ENCODE measurements at regions not wholly inside any gene's neighbourhood (a gene's known extent, or its start where the extent isn't known, plus 50 kb on each side); places are given as distances from the start of the nearest gene placed in this dataset.

GRCh38 chr10:60454336-60454735, 64.7 kb upstream of the ANK3 start:
- no peak for DNase-seq
- Mint-ChIP-seq H3K9me3 (no peaks in the 10 kb centered on the region), H3K27ac (no peak overlapping the region), H3K27me3 (no peaks in the 10 kb centered on the region), H3K4me3 (no peak overlapping the region), H3K36me3 (ENCODE audit: low read depth) (no peaks in the 10 kb centered on the region), H3K4me1 (no peaks in the 10 kb centered on the region)
- ChIA-PET CTCF (no interaction called here), POLR2A (no interaction called here)

GRCh38 chr10:60453036-60453435, 63.4 kb upstream of the ANK3 start:
- Mint-ChIP-seq H3K4me1 (no peaks in the 10 kb centered on the region), H3K27me3 (no peaks in the 10 kb centered on the region), H3K36me3 (ENCODE audit: low read depth) (no peaks in the 10 kb centered on the region), H3K27ac (no peak overlapping the region), H3K9me3 (no peaks in the 10 kb centered on the region), H3K4me3 (no peak overlapping the region)
- ChIA-PET POLR2A (no interaction called here), CTCF (interaction anchor here (0.6 to 1.2 kb wide), 3 partner anchors 15 to 363 kb away, joined by 3 read pairs; no protein-coding TSS in a partner anchor)
- no peak for DNase-seq

GRCh38 chr10:60450291-60450690, 60.6 kb upstream of the ANK3 start:
- Mint-ChIP-seq H3K4me1 (peaks cover 12% of the 10 kb centered on the region), H3K27ac (no peak overlapping the region), H3K9me3 (no peaks in the 10 kb centered on the region), H3K36me3 (ENCODE audit: low read depth) (no peaks in the 10 kb centered on the region), H3K27me3 (no peaks in the 10 kb centered on the region), H3K4me3 (no peak overlapping the region)
- POLR2A ChIA-PET = no interaction called here
- DNase-seq = no peak
- CTCF ChIA-PET = no interaction called here

- POLR2A ChIA-PET = no interaction called here
- H3K27ac Mint-ChIP-seq = no peak overlapping the region
- no peak for DNase-seq
Observed at GRCh38 chr10:60448246-60448645, 58.6 kb upstream of the ANK3 start.

GRCh38 chr10:60446851-60447250, 57.2 kb upstream of the ANK3 start:
- CTCF ChIA-PET = interaction anchor here (1.3 to 5.4 kb wide), 3 partner anchors 199 to 321 kb away, joined by 4 to 42 read pairs (median 37); no protein-coding TSS in a partner anchor
- DNase-seq = no peak
- peaks cover 12% of the 10 kb centered on the region for H3K4me1 Mint-ChIP-seq
- H3K36me3 Mint-ChIP-seq (ENCODE audit: low read depth) = no peaks in the 10 kb centered on the region
- H3K4me3 Mint-ChIP-seq = no peak overlapping the region
- POLR2A ChIA-PET = no interaction called here
- H3K27me3 Mint-ChIP-seq = no peaks in the 10 kb centered on the region
- H3K9me3 Mint-ChIP-seq = no peaks in the 10 kb centered on the region
- H3K27ac Mint-ChIP-seq = no peak overlapping the region

More at GRCh38 chr10:60448246-60448645, 58.6 kb upstream of the ANK3 start:
- Mint-ChIP-seq H3K4me3 (no peak overlapping the region), H3K4me1 (peaks cover 12% of the 10 kb centered on the region), H3K9me3 (no peaks in the 10 kb centered on the region), H3K36me3 (ENCODE audit: low read depth) (no peaks in the 10 kb centered on the region), H3K27me3 (no peaks in the 10 kb centered on the region)
- CTCF ChIA-PET = no interaction called here

GRCh38 chr10:60446070-60446833, 56.6 kb upstream of the ANK3 start:
- CTCF ChIA-PET = interaction anchor here (1.1 to 5.4 kb wide), 6 partner anchors 200 to 322 kb away, joined by 4 to 42 read pairs (median 6); no protein-coding TSS in a partner anchor
- Mint-ChIP-seq H3K4me1 (peaks cover 12% of the 10 kb centered on the region), H3K27ac (no peak overlapping the region)

GRCh38 chr10:60444494-60445064, 54.9 kb upstream of the ANK3 start:
- H3K9me3 Mint-ChIP-seq = no peaks in the 10 kb centered on the region
- ChIA-PET CTCF (interaction anchor here (0.7 to 5.4 kb wide), 9 partner anchors 14 to 341 kb away, joined by 3 to 42 read pairs (median 5); no protein-coding TSS in a partner anchor), POLR2A (interaction anchor here (1.3 kb wide), 1 partner anchor 334 kb away, joined by 5 read pairs; the partner anchor contains the start of gene CDK1)
- no peaks in the 10 kb centered on the region for H3K36me3 Mint-ChIP-seq (ENCODE audit: low read depth)
- peaks cover 12% of the 10 kb centered on the region for H3K4me1 Mint-ChIP-seq
- H3K27me3 Mint-ChIP-seq = no peaks in the 10 kb centered on the region
- no peak overlapping the region for H3K4me3 Mint-ChIP-seq
- H3K27ac Mint-ChIP-seq = no peak overlapping the region
- DNase-seq = no peak

More at GRCh38 chr10:60446070-60446833, 56.6 kb upstream of the ANK3 start:
- POLR2A ChIA-PET = no interaction called here
- no peak overlapping the region for H3K4me3 Mint-ChIP-seq
- no peak for DNase-seq
- H3K9me3 Mint-ChIP-seq = no peaks in the 10 kb centered on the region
- no peaks in the 10 kb centered on the region for H3K36me3 Mint-ChIP-seq (ENCODE audit: low read depth)
- H3K27me3 Mint-ChIP-seq = no peaks in the 10 kb centered on the region

GRCh38 chr10:60443346-60443745, 53.7 kb upstream of the ANK3 start:
- peaks cover 12% of the 10 kb centered on the region for H3K4me1 Mint-ChIP-seq
- no peaks in the 10 kb centered on the region for H3K36me3 Mint-ChIP-seq (ENCODE audit: low read depth)
- H3K4me3 Mint-ChIP-seq = no peak overlapping the region
- no peak for DNase-seq
- no peaks in the 10 kb centered on the region for H3K9me3 Mint-ChIP-seq
- POLR2A ChIA-PET = no interaction called here
- H3K27ac Mint-ChIP-seq = no peak overlapping the region
- CTCF ChIA-PET = interaction anchor here (1.1 to 5.4 kb wide), 5 partner anchors 203 to 343 kb away, joined by 4 to 42 read pairs (median 23); no protein-coding TSS in a partner anchor
- H3K27me3 Mint-ChIP-seq = no peaks in the 10 kb centered on the region

GRCh38 chr10:60441515-60441914, 51.8 kb upstream of the ANK3 start:
- no peaks in the 10 kb centered on the region for H3K27me3 Mint-ChIP-seq
- no peaks in the 10 kb centered on the region for H3K36me3 Mint-ChIP-seq (ENCODE audit: low read depth)
- no peaks in the 10 kb centered on the region for H3K9me3 Mint-ChIP-seq
- H3K4me3 Mint-ChIP-seq = no peak overlapping the region
- H3K27ac Mint-ChIP-seq = no peak overlapping the region
- POLR2A ChIA-PET = no interaction called here
- peaks cover 2% of the 10 kb centered on the region for H3K4me1 Mint-ChIP-seq
- DNase-seq = no peak
- CTCF ChIA-PET = interaction anchor here (0.7 to 4.5 kb wide), 6 partner anchors 203 to 816 kb away, joined by 3 to 23 read pairs (median 3); no protein-coding TSS in a partner anchor

- H3K27ac Mint-ChIP-seq = no peak overlapping the region
- CTCF ChIA-PET = interaction anchor here (4.5 kb wide), 1 partner anchor 201 kb away, joined by 23 read pairs; no protein-coding TSS in a partner anchor
Observed at GRCh38 chr10:60439641-60440040, 50.0 kb upstream of the ANK3 start.

More at GRCh38 chr10:60439641-60440040, 50.0 kb upstream of the ANK3 start:
- no peaks in the 10 kb centered on the region for H3K27me3 Mint-ChIP-seq
- H3K4me3 Mint-ChIP-seq = no peak overlapping the region
- DNase-seq = no peak
- no peaks in the 10 kb centered on the region for H3K4me1 Mint-ChIP-seq
- H3K36me3 Mint-ChIP-seq (ENCODE audit: low read depth) = no peaks in the 10 kb centered on the region
- H3K9me3 Mint-ChIP-seq = no peaks in the 10 kb centered on the region
- POLR2A ChIA-PET = no interaction called here
